GM21423 (cell line): ENCODE measurements at regions not wholly inside any gene's neighbourhood (a gene's known extent, or its start where the extent isn't known, plus 50 kb on each side); places are given as distances from the start of the nearest gene placed in this dataset.
"Not testable (repeated sequence)": the region's sequence is repeated elsewhere in the genome, so short reads cannot be mapped to it uniquely, and the experiment has no call there.

Source experiments
- ATAC-seq: cut with Tn5 transposase; IDR thresholded peaks from one replicate; pipeline ENCODE4 v1.9.1; 2021; ENCODE audit warnings: mild to moderate bottlenecking, moderate library complexity; ENCODE audit not compliant: unreplicated experiment

GRCh38 chr6:22119500-22119899, 177.3 kb downstream of the PRL start:
- ATAC-seq: no peak

DNA sequence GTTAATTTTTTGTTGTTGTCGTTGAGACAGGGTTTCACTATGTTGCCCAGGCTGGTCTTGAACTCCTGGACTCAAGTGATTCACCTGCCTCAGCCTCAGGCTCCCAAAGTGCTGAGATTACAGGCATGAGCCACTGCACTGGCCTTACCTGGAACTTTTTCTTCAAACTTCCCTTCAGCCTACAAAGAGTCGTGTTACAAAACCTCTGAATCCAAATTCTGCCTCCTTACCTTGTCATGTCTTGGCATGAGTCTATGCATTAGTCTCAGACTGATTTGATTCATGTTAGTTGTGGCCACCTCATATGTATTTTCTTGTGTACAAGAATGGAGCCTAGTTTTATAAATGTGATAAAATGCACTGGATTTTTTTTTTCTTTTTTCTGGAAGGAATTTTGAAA, 172.1 kb downstream of the PRL start:
- no peak for ATAC-seq

GRCh38 chr6:22126910-22127309, 169.9 kb downstream of the PRL start:
- no peak for ATAC-seq

DNA sequence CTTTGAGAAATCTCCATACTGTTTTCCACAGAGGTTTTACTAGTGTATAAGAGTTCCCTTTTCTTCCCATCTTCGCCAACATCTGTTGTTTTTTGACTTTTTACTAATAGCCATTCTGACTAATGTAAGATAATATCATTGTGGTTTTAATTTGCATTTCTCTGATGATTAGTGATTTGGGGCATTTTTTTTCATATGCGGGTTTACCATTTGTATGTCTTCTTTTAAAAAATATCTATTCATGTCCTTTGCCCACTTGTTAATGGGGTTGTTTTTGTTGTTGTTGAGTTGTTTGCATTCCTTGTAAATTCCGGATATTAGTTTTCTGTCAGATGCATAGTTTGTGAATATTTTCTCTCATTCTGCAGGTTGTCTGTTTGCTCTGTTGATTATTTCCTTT, 167.1 kb downstream of the PRL start:
- no peak for ATAC-seq

- no peak for ATAC-seq
These were observed 164.2 kb downstream of the PRL start for GRCh38 chr6:22132656-22133055.

DNA sequence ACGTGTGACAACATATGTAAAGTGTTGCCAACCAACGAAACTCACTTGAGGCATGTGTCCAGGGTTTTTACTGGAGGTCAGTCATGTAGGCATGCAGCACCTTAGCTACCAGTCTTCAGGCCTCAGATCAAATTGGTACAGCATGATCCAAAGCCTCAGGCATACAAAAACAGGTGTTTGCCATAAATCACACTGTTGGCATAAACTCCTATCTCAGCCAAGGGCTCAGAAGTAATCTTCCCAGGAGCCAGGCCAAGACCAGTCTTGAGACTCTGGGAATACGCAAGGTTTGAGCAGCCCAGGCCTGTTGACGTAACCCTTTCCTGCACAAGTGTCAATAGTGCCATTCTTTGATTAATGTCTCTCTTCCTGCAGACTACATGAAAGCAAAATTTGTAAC, 163.5 kb downstream of the PRL start:
- ATAC-seq: no peak

GRCh38 chr6:22134308-22134707, 162.5 kb downstream of the PRL start:
- no peak for ATAC-seq

DNA sequence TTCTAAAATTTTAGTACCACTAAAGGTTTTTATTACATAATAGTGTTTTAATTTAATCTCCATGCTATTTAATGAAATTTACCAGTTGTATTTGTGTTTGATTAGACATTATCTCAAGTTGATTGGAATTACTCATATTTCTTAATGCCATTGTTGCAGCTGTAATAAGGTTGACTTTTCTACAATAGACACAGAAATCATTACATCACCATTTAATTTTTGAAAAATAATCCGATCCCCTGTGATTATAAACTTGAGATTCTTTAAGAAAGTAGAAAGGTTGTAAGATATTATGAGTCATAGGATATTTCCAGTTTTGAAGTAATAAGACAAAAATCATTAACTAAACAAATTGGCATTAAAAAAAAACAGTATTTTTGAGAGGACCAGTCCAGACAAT, 161.4 kb downstream of the PRL start:
- no peak for ATAC-seq

DNA sequence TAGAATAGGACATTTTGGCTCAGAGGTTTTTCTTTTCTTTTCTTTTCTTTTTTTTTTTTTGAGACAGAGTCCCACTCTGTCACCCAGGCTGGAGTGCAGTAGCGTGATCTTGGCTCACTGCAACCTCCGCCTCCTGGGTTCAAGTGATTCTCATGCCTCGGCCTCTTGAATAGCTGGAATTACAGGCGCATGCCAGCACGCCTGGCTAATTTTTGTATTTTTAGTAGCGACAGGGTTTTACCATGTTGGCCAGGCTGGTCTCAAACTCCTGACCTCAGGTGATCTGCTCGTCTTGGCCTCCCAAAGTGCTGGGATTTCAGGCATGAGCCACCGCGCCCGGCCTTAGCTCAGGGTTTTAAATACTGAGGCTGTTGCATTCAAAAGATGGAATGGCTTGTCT, 156.1 kb downstream of the PRL start:
- ATAC-seq: not testable (repeated sequence)

- no peak for ATAC-seq
These were observed 155.5 kb downstream of the PRL start for GRCh38 chr6:22141241-22141745.

GRCh38 chr6:22142856-22143255, 154.0 kb downstream of the PRL start:
- ATAC-seq: no peak

DNA sequence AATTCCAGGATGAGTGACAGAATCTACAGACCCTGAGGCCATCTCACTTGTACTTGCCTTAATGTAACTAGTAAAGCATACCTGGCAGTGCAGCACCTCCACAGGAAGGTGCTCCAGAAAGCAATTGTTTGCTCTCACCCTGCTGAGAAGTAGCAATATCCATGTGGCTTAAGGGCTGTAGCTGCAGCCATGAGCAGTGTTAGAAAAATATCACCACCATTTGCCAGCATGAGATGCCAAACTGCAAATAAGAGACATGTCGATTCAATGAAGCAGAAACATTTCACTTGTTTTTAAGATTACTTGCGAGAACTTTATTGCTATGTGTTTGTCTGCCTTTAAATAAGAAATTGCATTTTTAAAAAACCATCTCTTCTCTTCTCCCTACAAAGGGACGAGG, 151.5 kb downstream of the PRL start:
- ATAC-seq: no peak

DNA sequence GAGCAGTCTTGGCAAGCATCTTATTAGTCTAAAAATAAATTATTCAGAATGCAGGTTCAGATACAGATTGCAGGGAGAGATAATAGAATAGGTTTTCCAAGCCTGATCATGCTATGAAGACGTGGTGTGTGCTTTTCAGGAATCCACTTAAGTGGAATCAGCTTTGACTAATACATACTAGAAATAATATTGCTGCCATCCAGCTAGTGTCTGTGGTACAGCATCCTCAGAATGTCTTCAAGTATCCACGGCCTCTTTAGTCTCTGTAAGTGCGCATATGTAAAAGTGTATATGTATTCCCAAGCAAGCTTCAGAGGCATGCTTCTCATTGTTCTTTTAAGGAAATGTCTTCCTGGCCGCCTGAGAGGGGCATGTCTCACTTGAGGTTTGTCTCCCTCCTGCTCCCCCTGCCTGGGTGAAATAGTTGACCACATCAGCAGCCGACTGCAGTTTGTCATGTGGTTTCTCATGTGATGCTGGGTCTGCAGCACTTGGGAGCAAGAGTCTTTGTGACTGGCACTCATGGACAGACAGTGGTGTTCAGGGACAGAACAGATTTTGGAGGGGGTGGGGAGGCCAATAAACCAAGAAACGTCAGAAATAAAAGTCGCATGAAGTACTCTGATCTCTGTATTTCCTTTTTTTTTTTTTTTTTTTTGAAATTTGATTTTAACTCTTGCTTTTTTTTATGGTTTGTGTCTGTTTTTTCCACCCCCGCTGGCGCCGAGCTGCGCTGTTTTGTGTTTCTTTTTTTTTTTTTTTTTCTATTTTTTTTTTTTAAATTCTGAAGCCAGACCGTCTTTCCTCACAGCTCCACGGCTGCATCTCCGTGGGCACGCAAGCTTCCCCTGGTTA, 150.8 kb downstream of the PRL start:
- ATAC-seq: no peak

GRCh38 chr6:22146678-22146930, 150.2 kb downstream of the PRL start:
- no peak for ATAC-seq

- no peak for ATAC-seq
These were observed 149.7 kb downstream of the PRL start for GRCh38 chr6:22146931-22147701.

GRCh38 chr6:22147921-22148776, 148.7 kb downstream of the PRL start:
- ATAC-seq: no peak

- no peak for ATAC-seq
These were observed 147.7 kb downstream of the PRL start for GRCh38 chr6:22149096-22149495.

DNA sequence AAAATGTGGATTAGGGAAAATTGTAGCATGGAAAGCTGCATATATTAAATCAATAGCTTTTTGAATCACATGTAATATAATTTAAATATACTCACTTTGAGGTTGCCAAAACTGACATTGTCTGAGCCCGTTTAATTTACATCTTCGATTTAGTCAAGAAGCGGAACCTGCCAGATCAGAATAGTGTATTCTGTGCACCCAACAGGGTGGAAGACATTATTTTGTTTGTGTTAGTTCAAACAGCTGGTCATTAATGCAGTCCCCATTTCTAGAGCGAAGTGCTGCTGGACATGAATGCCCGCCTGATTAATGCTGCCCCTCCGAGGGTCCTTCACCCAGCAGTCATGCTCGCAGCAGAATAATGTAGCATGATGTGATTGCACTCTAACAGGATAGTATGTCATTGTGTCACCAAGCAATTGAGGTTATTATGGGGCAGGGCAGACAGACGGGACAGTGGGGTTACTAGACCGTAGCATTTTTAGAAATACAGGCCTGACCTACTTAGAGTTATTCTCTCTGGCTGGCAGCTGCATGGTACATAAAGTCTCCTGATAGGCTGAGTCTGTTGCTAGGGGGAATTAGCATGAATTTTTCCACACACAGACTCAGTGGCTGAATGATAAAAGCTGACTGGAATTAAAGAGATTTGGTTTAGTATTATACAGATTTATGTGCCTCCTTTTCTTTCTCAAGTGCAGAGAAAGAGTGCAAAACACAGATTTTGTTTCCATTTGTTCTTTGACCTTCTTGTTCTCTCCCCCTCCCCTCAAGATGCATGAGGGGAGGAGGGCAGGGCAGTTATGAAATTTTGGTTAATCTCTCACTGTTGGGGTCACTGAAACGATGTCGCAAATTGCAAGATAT, 147.1 kb downstream of the PRL start:
- no peak for ATAC-seq

GRCh38 chr6:22150368-22151035, 146.3 kb downstream of the PRL start:
- no peak for ATAC-seq

DNA sequence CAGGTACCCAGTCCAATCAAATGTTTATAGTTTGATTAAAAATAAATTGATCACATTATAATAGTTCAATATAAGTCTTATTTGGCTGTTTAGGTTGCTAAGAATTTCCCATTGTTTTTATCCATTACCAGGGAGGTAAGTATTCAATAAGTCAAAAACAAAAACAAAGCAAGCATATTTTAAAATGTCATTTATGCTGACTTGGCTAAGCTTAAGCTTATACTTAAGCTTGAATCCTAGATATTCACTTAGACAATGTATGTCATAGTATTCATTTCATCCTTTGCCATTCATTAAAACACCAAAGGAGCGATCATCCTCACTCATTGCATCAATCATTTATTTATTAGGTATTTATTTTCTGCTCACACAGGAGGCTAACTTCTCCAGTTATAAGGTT, 144.9 kb downstream of the PRL start:
- no peak for ATAC-seq
